Upper lobe of right lung (tissue), 1 donor: ENCODE measurements at regions not wholly inside any gene's neighbourhood (a gene's known extent, or its start where the extent isn't known, plus 50 kb on each side); places are given as distances from the start of the nearest gene placed in this dataset.
"Not testable (repeated sequence)": the region's sequence is repeated elsewhere in the genome, so short reads cannot be mapped to it uniquely, and the experiment has no call there.

Experiments
- ATAC-seq: fragments of 200-7000 bp; cut with Tn5 transposase; one replicate; pipeline ENCODE4 v1.9.1; 2020; ENCODE audit warnings: mild to moderate bottlenecking, moderate library complexity
- DNase-seq: peaks from one replicate; pipeline ENCODE4 v3.0.0-alpha.2; 2020
- H3K27ac ChIP-seq: fragments of 200-600 bp; one replicate; pipeline ENCODE4 v1.8.0; 2022
- H3K27me3 ChIP-seq: fragments of 200-600 bp; one replicate; pipeline ENCODE4 v1.8.0; 2022; ENCODE audit warnings: mild to moderate bottlenecking
- H3K36me3 ChIP-seq: fragments of 200-600 bp; one replicate; pipeline ENCODE4 v1.8.0; 2022
- H3K4me1 ChIP-seq: fragments of 200-600 bp; one replicate; pipeline ENCODE4 v1.8.0; 2022
- H3K4me3 ChIP-seq: fragments of 200-600 bp; one replicate; pipeline ENCODE4 v1.8.0; 2022; ENCODE audit warnings: mild to moderate bottlenecking
- H3K9me3 ChIP-seq: fragments of 200-600 bp; one replicate; pipeline ENCODE4 v1.8.0; 2022
- intact Hi-C: fragments of 100-400 bp; cut with DNase I; formaldehyde crosslinking; loops from one replicate; pipeline ENCODE4 v1.11.0; 2022
- TF ChIP-seq, protein P1 (sequence below): fragments of 200-600 bp; IDR thresholded peaks from one replicate; pipeline ENCODE4 v1.8.0; 2022; ENCODE audit warnings: antibody characterized with exemption
- donor health status: DM: no; HTN: yes; CAD: no; lungs with severe emphysema.

DNA sequence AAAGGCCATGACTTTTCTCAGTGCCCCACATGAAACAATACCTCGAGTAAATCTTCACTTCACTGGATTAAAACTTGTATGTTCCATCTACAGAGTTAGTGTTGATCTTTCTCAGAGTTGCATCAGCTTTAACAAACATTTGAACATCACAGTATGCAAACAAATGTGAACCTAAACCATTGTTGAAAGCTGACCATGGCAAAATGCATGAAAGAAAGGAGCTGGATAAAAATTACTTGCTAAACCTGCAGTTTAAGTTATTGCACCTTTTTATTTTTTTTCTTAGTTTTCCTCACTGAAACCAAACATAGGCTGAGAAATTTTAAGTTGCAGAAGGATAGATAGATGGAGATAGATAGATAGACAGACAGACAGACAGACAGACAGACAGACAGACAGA lies 107.2 kb upstream of the UGP2 start:
- no peaks in the 10 kb centered on the region for H3K9me3 ChIP-seq
- H3K4me1 ChIP-seq, result no peaks in the 10 kb centered on the region
- TF ChIP-seq, protein P1, sequence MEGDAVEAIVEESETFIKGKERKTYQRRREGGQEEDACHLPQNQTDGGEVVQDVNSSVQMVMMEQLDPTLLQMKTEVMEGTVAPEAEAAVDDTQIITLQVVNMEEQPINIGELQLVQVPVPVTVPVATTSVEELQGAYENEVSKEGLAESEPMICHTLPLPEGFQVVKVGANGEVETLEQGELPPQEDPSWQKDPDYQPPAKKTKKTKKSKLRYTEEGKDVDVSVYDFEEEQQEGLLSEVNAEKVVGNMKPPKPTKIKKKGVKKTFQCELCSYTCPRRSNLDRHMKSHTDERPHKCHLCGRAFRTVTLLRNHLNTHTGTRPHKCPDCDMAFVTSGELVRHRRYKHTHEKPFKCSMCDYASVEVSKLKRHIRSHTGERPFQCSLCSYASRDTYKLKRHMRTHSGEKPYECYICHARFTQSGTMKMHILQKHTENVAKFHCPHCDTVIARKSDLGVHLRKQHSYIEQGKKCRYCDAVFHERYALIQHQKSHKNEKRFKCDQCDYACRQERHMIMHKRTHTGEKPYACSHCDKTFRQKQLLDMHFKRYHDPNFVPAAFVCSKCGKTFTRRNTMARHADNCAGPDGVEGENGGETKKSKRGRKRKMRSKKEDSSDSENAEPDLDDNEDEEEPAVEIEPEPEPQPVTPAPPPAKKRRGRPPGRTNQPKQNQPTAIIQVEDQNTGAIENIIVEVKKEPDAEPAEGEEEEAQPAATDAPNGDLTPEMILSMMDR, result no peak
- ATAC-seq, result no peak
- no peaks in the 10 kb centered on the region for H3K27me3 ChIP-seq
- intact Hi-C loops, result no loop called here
- H3K4me3 ChIP-seq, result no peak overlapping the region
- no peak overlapping the region for H3K27ac ChIP-seq
- DNase-seq, result no peak
- H3K36me3 ChIP-seq, result no peaks in the 10 kb centered on the region

DNA sequence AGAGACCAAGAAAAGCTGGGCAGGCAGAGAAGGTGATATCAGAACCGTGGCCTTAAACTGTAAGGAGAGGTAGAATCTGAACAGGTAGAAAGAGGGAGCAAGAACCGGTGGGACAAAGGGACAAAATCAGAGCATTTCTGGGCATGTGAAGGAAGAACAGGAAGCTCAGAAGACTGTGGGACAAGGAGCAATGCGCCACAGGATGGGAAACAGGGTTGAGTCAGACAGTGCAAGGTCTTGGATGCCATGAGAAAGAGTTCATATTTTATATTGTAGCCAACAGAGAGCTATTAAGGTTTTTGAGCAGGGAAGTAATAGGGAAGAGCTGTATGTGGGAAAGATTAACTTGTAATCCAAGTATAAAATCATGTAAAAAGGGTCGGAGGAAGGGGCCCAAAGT lies 106.4 kb upstream of the UGP2 start:
- no peaks in the 10 kb centered on the region for H3K9me3 ChIP-seq
- no peaks in the 10 kb centered on the region for H3K36me3 ChIP-seq
- H3K27ac ChIP-seq, result no peak overlapping the region
- intact Hi-C loops, result no loop called here
- no peaks in the 10 kb centered on the region for H3K27me3 ChIP-seq
- ATAC-seq (no peak), DNase-seq (no peak)
- TF ChIP-seq, protein P1, result no peak
- H3K4me1 ChIP-seq, result no peaks in the 10 kb centered on the region
- no peak overlapping the region for H3K4me3 ChIP-seq

DNA sequence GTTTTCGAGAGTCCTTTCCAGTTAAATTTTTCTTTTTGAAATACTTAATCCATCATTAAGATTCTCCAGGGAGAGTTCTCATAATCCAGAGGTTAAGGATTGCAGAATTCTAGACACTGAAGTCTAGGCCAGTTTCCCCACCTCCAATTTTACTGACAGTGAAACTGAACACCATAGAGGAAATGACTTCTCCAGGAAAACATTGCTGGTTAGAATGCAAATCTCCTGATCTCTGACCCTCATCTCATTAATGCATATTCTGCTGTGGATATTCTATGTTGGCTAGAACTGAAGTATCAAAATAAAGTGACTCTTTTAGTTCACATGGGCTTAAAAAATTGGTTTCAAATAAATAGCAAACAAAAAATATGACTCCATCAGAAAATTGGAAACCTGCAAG lies 105.8 kb upstream of the UGP2 start:
- Histone ChIP-seq H3K36me3 (no peaks in the 10 kb centered on the region), H3K27me3 (no peaks in the 10 kb centered on the region), H3K4me1 (no peaks in the 10 kb centered on the region), H3K9me3 (no peaks in the 10 kb centered on the region), H3K4me3 (no peak overlapping the region), H3K27ac (no peak overlapping the region)
- intact Hi-C loops, result no loop called here
- ATAC-seq, result no peak
- TF ChIP-seq, protein P1, result no peak
- no peak for DNase-seq

DNA sequence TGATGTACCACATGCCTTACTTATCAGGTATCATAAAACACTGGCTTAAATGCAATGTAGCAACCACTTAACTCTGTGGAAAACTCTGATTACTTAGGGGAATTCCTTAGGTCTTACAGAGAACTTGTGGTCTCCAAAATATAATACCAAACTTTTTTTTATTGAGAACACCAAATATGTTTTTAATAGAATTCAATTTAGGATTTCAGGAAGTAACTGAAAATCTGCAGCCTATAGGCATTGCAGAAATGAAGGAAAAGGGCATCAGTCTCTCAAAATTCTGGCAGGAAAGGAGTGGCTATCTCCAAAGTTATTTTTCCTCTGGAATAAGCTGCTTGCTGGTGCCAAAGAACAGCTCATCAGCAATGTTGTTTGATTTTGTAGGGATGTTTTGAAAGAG lies 105.3 kb upstream of the UGP2 start:
- Histone ChIP-seq H3K27ac (no peak overlapping the region), H3K4me3 (no peak overlapping the region), H3K9me3 (no peaks in the 10 kb centered on the region), H3K27me3 (no peaks in the 10 kb centered on the region), H3K36me3 (no peaks in the 10 kb centered on the region), H3K4me1 (no peaks in the 10 kb centered on the region)
- TF ChIP-seq, protein P1, result no peak
- DNase-seq, result no peak
- intact Hi-C loops, result no loop called here
- no peak for ATAC-seq

DNA sequence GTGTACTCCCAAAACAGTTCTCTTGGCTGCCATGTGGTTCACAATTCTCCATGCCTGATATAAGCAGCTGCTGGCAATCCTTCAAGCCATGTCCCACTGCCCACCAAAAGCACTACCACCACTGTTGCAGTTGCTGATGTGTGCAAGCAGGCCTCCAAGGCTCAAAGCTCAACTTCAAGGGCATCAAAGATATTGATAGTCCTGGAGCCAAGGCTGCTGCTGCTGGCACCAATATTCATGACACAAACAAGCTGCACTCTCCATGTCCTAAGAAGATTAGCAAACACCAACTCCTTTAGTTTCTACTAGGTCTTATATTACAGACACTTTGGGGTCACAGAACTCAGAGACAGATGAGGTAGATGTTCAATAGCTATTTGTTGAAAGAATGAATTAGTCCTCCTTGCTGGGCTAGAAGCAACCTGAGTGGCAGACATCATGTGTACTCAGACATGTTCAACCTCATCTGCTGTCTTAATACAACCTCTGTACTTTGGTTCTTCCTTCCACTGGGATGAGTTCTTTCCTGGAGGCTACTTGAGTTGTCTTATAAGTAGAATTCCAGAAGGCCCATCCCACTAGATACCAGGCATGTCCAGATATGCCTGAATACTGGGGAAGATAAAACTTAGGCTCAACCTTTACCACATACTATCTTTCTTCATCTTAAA lies 104.5 kb upstream of the UGP2 start:
- Histone ChIP-seq H3K27ac (no peak overlapping the region), H3K9me3 (no peaks in the 10 kb centered on the region), H3K4me3 (no peak overlapping the region), H3K4me1 (no peaks in the 10 kb centered on the region), H3K36me3 (no peaks in the 10 kb centered on the region), H3K27me3 (no peaks in the 10 kb centered on the region)
- intact Hi-C loops, result no loop called here
- ATAC-seq (no peak), DNase-seq (no peak)
- TF ChIP-seq, protein P1, result no peak

DNA sequence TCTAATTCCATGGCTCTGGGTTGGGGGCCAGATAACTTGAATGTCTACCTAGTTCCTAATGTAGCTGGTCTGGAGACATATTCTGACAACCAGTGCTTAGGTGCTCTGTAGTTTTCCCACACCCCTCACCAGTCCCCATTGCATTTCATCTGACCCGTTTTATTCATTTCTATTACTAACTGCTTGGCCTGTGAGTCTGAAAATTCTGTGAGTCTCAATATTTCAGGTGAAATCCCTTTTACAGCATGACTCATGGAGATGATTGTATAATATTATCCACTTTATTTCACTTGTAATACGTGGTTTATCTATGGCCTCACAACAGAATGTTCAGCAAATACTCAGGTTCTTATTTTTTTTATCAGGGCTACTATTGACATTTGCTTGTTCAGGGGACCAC lies 103.7 kb upstream of the UGP2 start:
- TF ChIP-seq, protein P1, result no peak
- Histone ChIP-seq H3K27me3 (no peaks in the 10 kb centered on the region), H3K36me3 (no peaks in the 10 kb centered on the region), H3K27ac (no peak overlapping the region), H3K4me3 (no peak overlapping the region), H3K4me1 (no peaks in the 10 kb centered on the region), H3K9me3 (no peaks in the 10 kb centered on the region)
- no peak for ATAC-seq
- no peak for DNase-seq
- intact Hi-C loops, result no loop called here

DNA sequence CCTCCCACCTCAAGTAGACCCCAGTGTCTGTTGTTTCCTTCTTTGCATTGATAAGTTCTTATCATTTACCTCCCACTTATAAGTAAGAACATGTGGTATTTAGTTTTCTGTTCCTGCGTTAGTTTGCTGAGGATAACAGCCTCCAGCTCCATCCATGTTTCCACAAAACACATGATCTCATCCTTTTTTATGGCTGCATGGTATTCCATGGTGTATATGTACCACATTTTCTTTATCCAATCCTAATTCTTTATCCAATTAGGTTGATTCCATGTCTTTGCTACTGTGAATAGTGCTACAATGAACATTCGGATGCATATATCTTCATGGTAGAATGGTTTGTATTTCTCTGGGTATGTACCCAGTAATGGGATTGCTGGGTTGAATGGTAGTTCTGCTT lies 102.5 kb upstream of the UGP2 start:
- intact Hi-C loops, H3K27me3 ChIP-seq, ATAC-seq, DNase-seq, H3K9me3 ChIP-seq, H3K36me3 ChIP-seq, H3K27ac ChIP-seq, H3K4me3 ChIP-seq, H3K4me1 ChIP-seq: not testable (repeated sequence)
